Mesenteric fat pad (tissue), 1 donor: ENCODE measurements at regions not wholly inside any gene's neighbourhood (a gene's known extent, or its start where the extent isn't known, plus 50 kb on each side); places are given as distances from the start of the nearest gene placed in this dataset.

Experiments used
- DNase-seq: peaks from one replicate; pipeline ENCODE4 v3.0.0-alpha.2; 2020; ENCODE audit warnings: low spot score
- donor health status: DM: yes; HTN: yes; CAD: no.

DNA sequence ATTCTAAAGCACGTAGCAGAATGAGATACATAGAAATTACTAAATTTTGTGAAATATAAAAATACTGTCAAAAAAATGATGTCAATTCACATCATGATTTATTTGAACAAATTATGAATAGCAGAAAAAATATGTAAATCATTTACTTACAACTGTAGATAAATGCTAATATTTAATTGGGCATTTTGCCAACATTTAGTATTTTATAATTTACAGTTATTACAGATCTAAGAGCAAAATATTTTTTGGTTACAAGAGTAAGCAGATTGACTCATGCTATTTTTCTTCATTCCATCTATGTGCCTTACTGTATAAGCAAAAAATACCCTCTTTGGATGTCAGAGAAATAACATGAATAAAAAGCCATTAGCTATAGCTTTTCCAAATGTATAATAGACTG, 282.3 kb upstream of the RGS18 start:
- no peak for DNase-seq

DNA sequence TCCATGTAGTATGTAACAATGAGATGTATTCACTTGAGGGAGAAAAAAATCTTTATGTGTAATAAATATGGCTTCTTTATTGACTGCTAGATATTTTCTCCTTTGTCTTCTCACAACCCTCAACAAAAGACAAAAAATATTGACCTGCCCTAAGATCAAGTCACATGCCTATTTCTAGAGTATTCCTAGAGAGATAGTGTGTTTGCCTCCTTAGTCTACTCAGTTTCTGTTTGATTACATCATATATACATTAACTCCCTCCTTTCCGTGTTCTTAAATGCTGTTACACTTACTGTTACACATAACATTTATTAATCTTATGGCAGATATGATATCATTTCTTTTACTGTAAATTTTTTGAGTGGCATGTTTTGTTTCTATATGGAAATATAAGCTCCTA, 281.6 kb upstream of the RGS18 start:
- DNase-seq: no peak

DNA sequence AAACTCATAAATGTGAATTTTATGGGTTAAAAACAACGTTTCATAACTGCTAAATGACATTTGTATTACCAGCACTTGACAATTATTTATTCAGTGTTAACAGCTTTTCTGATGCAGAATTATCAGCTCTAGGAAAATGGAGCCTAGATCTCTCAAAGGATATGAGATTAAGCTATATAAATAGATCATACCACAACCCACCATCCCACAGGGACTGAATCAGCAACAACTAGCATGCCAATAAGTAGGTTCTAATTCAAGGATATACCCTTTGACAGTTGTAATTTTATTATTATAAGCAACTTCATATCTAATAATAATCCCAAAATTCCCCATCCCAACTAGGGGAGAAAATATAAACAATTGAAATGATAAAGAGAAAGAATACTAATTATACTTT, 275.4 kb upstream of the RGS18 start:
- no peak for DNase-seq

DNA sequence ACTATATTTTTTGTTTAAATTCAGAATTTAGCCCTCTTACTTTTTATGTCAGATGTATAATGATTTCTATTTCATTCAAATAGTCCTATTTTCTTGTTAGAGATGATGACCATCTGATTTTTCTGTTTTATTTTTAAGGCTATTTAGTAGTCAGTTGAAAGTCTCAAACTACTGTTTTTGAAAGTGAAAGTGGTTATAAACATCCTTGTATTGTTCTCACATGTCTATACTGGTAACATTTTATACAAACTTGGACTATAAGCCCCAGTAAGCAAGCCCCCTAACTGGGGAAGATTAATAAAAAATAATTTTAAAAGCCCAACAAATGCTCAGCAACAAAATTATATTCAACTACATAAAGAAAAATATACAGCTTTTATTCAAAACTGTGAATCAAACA, 271.3 kb upstream of the RGS18 start:
- DNase-seq: no peak

DNA sequence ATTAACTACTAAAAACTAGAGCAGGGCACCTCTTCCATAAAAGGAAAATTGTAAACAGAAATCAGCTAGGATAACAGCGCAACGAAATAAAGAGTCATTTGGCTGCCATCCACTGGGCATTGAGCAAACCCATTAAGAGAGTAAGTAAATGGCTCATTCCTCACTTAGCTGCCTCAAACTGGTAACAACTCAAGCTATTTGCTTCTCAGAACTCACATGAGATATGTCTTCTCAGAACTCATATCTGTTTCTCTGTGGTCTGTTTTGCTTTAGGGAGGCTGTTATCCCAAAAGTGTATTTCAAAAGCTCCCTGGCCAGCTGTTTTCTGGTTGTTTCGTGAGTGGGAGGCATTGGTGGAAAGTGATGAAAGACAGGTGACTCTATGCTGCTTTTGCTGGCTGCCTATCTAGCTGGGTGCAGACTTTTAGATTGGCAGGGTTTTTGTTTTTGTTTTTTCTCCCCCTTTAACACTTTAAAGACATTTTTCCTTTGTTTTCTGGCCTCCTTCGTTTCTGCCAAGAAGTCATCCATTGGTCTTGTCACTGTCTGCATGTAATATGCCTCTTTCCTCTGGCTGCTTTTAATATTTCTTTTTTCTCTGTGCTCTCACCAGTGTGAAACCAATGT, 269.2 kb upstream of the RGS18 start:
- no peak for DNase-seq

DNA sequence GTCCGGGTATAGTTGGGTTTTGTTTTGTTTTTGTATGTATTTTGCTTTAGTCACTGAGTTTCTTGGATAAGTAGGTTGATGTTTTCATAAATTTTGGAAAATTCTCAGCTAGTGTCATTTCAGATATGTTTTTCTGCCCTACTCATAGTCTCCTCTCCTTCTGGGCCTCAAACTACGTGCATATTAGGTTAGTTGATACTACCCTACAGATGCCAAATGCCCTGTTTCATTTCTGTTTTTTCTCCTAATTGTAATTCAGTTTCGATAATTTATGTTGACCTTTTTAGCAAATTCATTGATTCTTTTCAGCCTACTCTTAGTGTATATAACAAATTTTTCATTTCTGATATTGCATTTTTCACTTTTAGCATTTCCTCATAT, 268.6 kb upstream of the RGS18 start:
- no peak for DNase-seq

DNA sequence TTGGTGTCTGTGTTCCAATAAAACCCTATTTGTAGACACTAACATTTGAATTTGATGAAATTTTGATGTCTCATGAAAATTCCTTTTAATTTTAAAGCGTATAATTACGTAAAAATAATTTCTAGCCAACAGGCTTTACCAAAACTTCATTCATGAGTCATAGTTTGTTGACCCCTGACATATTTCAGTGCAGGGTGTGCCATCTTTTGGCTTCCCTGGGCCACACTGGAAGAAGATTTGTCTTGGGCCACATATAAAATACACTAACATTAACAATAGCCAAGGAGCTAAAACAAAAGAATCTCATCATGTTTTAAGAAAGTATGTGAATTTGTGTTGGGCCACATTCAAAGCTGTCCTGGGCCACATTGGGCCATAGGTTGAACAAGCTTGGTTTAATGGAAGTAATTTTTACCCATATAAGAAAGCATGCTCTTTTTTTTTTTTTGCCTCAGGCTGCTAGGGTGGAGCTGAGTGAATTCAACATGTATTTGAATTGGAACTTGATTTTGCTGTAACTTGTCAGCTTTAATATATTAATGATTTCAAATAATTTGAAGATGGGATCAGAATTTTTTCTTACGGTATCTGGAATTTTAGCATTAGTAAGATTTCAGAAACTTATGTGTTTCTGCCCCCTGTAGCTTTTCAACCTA, 267.7 kb upstream of the RGS18 start:
- DNase-seq: no peak

DNA sequence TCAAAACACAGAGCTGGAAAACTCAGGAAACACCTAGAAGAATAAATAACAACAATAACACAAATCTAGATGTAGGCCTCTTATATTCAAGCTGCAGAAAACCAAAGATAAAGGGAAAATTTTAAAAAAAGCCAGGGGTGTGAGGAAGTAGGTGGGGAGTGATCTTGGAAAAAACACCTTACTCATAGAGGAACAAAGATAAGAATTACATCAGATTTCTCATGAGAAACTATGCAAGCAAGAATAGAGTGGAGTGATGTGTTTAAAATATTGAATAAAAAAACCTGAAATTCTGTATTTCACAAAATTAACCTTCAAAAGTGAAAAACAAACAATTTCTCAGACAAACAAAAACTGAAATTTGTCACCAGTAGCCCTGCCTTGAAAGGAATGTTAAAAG, 265.5 kb upstream of the RGS18 start:
- no peak for DNase-seq

DNA sequence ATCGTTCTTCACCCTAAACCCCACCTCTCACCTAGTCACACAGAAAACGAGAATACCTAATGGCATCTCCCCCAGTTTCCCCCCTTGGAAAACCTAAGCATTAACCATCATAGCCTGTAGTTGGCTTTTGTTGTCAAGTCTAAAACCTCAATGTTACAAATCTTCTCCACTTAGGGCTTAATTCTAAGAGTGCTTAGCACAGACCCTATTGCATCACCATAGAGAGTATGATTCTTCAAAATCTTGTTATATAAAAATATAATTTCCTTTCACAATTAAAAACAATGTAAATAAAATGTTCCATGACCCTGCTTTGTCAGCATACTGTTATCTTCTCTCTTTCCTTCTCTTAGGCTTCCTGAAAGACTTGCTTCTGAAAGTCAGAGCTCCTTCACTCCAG, 263.2 kb upstream of the RGS18 start:
- DNase-seq: no peak

DNA sequence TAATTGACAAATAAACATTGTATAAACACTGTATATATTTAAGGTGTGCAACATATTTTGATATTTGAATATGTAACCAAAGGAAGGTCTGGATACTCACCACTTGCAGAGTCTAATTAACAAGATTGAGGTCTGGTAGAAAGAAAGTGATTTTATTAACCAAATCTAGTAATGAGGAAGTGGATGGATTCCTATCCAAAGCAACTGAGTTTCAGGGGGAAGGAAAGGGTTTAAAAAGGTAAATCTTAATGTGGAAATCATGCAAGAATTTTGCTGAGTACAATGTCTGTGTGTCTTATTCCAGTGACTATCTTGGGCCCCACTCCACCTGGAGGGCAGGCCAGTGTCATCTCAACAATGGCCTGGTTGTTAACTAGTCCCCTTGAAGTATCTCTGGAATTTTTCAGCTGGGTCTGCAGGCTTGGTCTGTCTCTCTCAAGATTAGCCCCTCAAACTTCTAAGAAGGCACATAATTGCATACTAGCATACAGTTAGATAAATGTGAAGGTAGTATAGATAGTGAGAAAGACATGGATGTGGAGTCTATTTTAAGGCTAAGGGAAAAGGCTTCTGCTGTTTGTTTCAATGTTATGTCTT, 262.7 kb upstream of the RGS18 start:
- no peak for DNase-seq

DNA sequence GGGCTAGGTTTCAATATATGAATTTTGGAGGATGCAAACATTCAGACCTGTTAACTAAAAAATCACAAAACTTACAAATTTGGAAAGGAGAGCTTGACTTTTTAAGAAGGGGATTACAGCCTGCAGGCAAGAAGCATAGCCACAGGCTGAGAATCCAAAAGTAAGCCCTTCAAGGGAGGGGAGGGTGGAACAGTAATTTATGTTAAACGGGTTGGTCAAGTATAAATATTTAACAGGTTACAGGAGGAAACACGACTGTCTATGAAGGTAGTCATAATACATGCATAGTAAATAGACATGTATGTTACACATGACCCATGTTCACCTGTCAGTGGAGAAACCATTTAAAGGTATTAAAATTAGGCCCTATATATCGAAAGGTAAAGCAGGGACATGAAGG, 261.1 kb upstream of the RGS18 start:
- no peak for DNase-seq

DNA sequence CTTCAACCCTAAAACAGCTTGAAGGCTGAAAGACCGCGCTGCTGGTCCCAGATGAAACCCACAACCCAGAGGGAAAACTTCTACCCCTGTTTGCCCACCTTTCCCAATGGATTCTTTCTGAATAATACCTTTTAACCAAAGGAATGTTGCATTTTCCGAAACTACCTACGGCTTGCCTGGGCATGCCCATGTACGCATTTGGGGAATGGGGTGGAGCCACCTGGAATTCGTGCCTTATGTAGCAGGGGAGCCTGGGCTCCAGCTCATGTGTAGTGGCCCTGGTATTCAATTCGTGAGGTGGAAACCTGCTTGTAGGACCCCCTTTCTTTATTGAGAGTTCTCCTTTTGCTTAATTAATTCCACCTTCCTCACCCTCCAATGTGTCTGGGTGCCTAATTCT, 256.6 kb upstream of the RGS18 start:
- no peak for DNase-seq

DNA sequence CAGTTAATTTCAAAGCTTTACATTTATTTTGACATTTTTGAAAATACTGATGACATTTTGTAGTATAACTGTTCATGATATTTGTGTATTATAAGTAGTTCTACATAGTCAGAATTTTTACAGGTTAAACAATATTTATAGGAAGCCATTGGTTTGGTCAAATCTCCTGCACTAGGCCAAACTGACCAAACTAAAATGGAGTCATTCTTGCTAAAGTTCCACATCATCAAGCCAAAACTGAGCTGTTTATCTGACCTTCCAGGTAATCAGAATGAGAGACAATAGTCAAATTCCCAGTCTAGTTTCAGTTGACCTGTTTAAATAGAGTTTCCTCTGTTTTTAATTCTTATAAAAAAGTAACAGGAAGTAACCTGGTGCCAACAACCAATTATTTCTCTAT, 253.3 kb upstream of the RGS18 start:
- DNase-seq: no peak

DNA sequence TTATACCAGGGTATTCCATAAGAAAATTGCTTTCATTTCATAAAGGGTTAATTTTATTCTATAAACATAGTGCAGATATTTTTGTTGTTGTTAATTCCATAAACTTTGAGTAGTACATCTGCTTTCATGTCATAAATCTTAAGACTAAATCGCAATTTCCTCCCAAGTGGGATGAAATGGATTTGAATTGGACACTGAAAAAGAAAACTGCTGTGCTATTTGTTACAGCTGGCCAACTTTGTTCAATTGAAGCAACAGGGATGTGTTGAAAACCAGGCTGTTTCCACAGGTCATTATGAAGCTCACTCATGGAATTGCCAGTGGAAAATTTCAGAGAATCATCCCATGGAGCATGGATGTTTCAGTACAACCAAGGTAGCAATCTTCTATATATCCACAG, 252.5 kb upstream of the RGS18 start:
- no peak for DNase-seq

DNA sequence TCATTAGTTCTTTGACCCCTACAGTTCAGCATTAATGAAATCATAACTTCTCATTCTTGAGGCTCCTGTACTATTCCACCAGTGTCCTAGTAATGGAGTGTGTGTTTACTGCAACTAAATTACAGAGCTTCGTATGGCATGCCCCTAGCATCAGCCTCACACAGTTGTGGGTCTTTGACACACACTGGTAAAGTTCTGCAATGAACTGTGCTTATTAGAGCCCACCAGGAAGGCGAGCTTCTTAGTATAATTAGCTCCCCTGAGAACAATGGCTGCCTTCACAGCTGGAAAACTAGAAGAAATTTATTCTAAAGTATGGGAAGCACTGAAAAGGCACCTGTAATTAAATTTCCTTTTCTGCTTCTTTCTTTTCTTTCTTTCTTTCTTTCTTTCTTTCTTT, 251.1 kb upstream of the RGS18 start:
- DNase-seq: no peak

DNA sequence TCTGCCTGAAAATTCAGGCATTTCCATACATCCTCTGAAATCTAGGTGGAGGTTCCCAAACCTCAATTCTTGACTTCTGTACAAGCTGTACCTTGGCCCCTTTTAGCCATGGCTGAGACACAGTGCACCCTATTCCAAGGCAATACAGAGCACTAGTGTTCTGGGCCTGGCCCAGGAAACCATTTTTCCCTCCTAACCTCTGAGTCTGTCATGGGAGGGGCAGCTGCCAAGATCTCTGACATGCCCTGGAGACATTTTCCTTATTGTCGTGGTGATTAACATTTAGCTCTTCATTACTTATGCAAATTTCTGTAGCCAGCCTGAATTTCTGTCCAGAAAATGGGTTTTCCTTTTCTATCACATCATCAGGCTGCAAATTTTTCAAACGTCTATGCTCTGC, 248.0 kb upstream of the RGS18 start:
- DNase-seq: no peak

DNA sequence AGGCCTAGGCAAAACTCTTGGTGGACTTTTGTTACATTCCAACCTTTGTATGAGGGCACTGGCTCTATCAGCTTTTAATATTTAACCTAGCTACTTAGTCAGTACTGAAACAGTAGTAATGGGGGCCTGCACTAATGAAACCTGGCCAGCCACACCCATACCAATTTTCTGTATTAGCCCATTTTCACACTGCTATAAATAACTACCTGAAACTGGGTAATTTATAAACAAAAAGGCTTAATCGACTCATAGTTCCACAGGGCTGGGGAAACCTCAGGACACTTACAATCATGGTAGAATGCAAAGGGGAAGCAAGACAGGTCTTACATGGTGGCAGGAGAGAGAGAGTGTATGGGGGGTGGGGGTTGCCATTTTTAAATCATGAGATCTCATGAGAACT, 245.7 kb upstream of the RGS18 start:
- no peak for DNase-seq

DNA sequence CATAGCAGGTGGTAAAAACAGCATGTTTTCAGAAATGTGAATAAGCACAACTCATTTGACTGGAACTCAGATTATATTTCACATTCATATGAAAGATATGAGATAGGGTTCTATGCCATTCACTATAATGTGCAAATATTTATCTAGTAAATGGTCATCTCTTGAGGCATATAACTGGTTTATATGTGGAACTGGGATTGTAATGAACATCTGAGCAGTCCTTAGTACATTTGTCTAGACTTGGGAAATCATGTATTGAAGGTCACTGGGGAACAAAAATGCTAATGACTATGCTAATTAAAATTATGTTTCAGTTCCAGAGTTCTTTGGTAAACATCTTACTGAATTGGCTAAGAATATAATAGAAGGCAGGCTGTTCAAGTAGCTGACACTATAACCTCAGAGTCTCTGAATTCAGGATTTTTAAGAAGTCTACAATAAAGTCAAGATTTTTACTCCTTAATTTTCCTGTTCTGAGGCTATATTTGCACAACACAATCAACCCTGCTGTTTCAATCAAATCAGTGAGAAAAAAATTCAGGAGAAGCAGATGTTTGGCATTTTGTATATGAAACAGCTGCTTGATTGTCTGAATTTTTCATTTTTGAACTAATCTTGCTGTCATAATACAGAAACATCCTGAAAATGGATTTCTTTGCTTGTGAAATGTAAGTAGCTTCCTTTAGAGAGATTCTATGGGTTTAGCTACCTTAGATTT, 244.8 kb upstream of the RGS18 start:
- no peak for DNase-seq

DNA sequence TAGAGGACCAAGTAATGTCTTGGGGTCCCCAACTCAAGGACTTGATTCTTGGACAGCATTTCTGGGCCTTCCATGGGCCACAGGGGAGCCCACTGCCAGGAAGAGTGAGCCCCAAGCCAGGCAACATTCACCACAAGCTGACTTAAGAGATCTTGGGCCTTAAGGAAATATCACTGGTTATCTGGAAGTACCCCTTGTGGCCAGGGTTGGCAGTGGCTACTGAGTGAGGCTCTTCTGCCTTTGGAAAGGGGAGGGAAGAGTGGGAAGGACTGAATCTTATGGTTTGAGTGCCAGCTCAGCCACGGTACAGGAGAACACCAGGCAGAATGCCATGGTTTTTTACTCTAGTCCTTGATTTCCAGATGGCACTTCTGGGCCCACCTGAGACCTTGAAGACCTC, 228.9 kb upstream of the RGS18 start:
- DNase-seq: no peak

DNA sequence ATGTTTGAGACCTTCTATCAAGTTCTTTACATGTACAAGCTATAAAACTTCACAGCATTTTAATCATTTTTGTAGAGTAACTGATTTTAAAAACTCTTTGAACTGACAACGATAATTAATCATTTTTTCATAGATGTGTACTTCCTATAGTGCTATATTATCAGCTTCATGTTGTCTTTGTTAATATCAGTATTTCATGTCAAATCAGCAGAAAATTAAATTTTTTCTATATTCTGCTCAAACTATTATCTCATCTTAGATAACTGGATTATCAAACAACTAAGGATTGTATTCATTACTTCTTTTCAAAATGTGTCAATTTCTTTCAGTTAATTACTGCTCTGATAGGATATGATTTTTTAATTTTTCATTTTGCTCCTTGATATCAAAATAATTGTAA, 214.6 kb upstream of the RGS18 start:
- no peak for DNase-seq

DNA sequence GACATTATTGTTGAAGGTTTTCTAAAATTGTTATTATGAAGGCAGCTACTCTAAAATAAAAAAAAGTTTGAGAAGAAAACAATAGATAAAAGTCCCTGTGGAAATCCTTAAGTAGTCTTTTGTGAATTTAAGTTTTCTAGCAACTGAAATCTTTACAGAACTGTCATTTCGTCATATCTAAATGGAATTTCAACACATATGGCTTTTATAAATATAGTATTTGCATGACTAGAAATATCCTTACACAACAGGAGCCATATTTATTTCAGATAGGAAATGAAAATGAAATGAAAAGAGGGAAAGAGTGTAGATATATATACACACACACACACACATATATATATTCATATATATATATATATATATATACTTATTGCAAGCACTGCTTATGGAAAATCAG, 204.7 kb upstream of the RGS18 start:
- no peak for DNase-seq

DNA sequence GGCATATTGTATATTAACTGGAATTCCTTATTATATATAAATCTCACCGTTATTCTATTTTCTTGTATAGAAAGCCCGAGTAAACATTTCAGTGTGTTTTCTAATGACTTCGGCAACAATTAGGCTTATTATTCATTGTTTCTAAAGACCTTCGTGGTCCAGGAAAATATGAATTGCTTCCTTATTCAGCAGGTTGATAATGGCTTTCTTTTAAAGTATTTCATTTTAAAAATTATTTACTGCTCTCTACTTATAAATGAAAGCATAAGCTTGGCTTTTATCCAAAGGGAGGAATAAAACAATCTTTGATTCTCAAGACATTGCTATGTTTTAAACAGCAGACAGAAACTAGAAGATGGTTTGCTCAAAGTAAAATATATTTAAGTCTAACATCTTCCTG, 198.4 kb upstream of the RGS18 start:
- no peak for DNase-seq

DNA sequence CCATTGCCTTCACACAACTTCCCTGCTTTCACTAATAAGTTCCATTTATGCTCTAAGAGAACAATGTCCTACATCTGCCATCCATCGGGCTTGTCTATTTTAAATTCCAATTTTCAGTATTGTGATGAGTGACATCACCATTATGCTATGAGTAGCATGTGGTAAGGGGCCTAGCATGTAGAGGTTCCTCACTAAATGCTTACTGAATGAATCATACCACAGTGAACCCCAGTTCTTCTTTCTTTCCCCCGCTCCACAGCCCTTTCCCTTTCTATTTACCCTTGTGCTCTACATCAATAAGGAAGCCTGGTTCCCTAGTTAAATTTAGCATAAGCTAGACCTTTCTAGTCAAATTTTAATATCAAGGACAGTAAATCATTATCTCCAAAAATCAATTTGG, 195.0 kb upstream of the RGS18 start:
- no peak for DNase-seq
